SU-DHL-6 (cell line): ENCODE measurements at regions not wholly inside any gene's neighbourhood (a gene's known extent, or its start where the extent isn't known, plus 50 kb on each side); places are given as distances from the start of the nearest gene placed in this dataset.

Source experiments
- CTCF ChIP-seq: fragments of 200-600 bp; sonication (generic); IDR thresholded peaks from one replicate; pipeline ENCODE4 v1.5.1; 2017; ENCODE audit warnings: antibody characterized with exemption, mild to moderate bottlenecking, low read length, moderate library complexity; ENCODE audit not compliant: insufficient read depth, poor library complexity, severe bottlenecking
- EZH2phosphoT487 ChIP-seq: fragments of 200-600 bp; sonication (generic), shearing (Covaris generic); conservative IDR thresholded peaks from 2 replicates; pipeline ENCODE4 v1.6.1; 2018; ENCODE audit warnings: mild to moderate bottlenecking, antibody characterized with exemption, low read length, moderate library complexity, mixed read lengths

- TF ChIP-seq CTCF (no peak), EZH2phosphoT487 (no peak)
Measured at GRCh38 chr13:73754241-73754640, 380.0 kb downstream of the KLF12 start.
